ENCODE measurements at regions not wholly inside any gene's neighbourhood (a gene's known extent, or its start where the extent isn't known, plus 50 kb on each side); places are given as distances from the start of the nearest gene placed in this dataset.

- no peak for TF ChIP-seq ZNF197 (CRISPR knock-in tag; IDR thresholded peaks at IDR 0.05; ENCODE audit: low read depth)
- TF ChIP-seq CTCF (IDR thresholded peaks at IDR 0.05 in 2 of 3, conservative IDR thresholded peaks at IDR 0.05 in 1 of 3; ENCODE audit: insufficient read depth in 2 of 3, low read depth in 1 of 3, low read length in 3 of 3): no peak
- no peak for TF ChIP-seq PRDM10 (IDR thresholded peaks at IDR 0.05; ENCODE audit: partially characterized antibody)
- no peak for TF ChIP-seq SIN3A (IDR thresholded peaks at IDR 0.05; ENCODE audit: borderline replicate concordance in 2 of 2, control insufficient read depth in 1 of 2, low read depth in 2 of 2, low read length in 2 of 2)
- TF ChIP-seq CHCHD3 (CRISPR knock-in tag; IDR thresholded peaks at IDR 0.05): no peak
- no peak for TF ChIP-seq ZSCAN29 (IDR thresholded peaks at IDR 0.05)
- TF ChIP-seq GABPA (tag; conservative IDR thresholded peaks at IDR 0.05; ENCODE audit: low read depth): no peak
- no peak for TF ChIP-seq ZNF263 (CRISPR knock-in tag; IDR thresholded peaks at IDR 0.05; ENCODE audit: borderline replicate concordance)
- TF ChIP-seq ZNF224 (CRISPR knock-in tag; IDR thresholded peaks at IDR 0.05): no peak
- TF ChIP-seq EZH2 (IDR thresholded peaks at IDR 0.05; ENCODE audit: borderline replicate concordance, low read depth, low read length): no peak
- no peak for TF ChIP-seq NCOR1 (IDR thresholded peaks at IDR 0.05)
- no peak for TF ChIP-seq KAT8 (IDR thresholded peaks at IDR 0.05; ENCODE audit: low read depth)
- TF ChIP-seq REST (IDR thresholded peaks at IDR 0.05; ENCODE audit: borderline replicate concordance): no peak
- no peak for TF ChIP-seq REST (CRISPR knock-in tag; IDR thresholded peaks at IDR 0.05; ENCODE audit: low read depth)
These were observed 315.8 kb downstream of the ADGRD1 start for GRCh38 chr12:131269551-131269950.
